ENCODE measurements at regions not wholly inside any gene's neighbourhood (a gene's known extent, or its start where the extent isn't known, plus 50 kb on each side); places are given as distances from the start of the nearest gene placed in this dataset.

DNA sequence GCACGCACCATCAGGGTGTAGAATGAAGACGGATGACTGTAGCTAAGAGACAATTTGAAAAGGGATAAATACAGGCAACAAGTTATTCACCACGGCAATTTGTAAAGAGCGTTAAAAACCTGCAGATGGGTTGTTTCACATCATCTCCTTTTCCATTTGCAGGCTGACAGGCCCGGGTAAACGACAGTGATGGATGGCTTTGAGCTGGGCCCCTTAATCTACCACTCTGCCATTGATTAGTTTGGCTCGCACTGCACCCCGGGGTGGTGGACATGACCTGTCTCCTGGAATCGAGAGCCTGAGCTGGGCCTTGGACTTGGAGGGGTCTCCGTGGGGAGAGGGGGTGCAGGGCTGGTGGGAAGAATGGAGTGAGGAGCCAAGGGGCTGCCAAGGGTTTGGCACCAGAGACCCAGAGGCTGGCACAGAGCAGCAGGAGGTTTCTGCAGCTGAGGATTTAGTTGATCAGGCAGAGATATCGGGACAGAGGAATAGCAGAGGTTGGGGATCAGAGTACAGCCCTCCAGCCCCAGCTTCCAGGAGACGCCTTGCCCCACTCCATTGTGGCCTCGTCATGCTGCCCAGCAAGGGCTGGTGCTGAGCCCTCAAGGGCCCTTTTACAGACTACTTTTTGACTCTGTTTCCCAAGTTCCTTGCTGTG, 110.6 kb upstream of the NECTIN1 start:
- H3K4me1 ChIP-seq (ENCODE audit: insufficient read depth) = no peaks in the 10 kb centered on the region
- DNase-seq (ENCODE audit: low spot score) (no peak), ATAC-seq (peak; percentile 77)
- no peak overlapping the region for H3K27ac ChIP-seq (ENCODE audit: low read depth)
- no peak overlapping the region for H3K4me2 ChIP-seq
- Mint-ChIP-seq H3K27ac (no peak overlapping the region), H3K9me3 (peaks cover 3% of the 10 kb centered on the region; the same call in 1 of the 3 replicates), H3K27me3 (ENCODE audit: insufficient read depth, low read depth, poor library complexity) (peaks cover 14% of the 10 kb centered on the region), H3K4me1 (peaks cover 4% of the 10 kb centered on the region), H3K4me3 (peak overlapping the region; percentile 20; the same call in 1 of the 3 replicates), H3K36me3 (ENCODE audit: low read depth) (no peaks in the 10 kb centered on the region; the same call in 2 of the 3 replicates)
- H2AFZ ChIP-seq = 0 out of 2 replicates have a peak overlapping the region, but pooled peaks have one; percentile 81
- H3K9me2 ChIP-seq (ENCODE audit: insufficient read depth) = no peaks in the 10 kb centered on the region
- H4K20me1 ChIP-seq (replicated peaks; ENCODE audit: insufficient read depth) = no peaks in the 10 kb centered on the region
- no peaks in the 10 kb centered on the region for H3K27me3 ChIP-seq (ENCODE audit: insufficient read depth)
- no peak overlapping the region for H3K4me3 ChIP-seq
- TF ChIP-seq POLR2AphosphoS5 (IDR thresholded peaks at IDR 0.05; ENCODE audit: low read depth) = no peak
- TF ChIP-seq, protein P1, sequence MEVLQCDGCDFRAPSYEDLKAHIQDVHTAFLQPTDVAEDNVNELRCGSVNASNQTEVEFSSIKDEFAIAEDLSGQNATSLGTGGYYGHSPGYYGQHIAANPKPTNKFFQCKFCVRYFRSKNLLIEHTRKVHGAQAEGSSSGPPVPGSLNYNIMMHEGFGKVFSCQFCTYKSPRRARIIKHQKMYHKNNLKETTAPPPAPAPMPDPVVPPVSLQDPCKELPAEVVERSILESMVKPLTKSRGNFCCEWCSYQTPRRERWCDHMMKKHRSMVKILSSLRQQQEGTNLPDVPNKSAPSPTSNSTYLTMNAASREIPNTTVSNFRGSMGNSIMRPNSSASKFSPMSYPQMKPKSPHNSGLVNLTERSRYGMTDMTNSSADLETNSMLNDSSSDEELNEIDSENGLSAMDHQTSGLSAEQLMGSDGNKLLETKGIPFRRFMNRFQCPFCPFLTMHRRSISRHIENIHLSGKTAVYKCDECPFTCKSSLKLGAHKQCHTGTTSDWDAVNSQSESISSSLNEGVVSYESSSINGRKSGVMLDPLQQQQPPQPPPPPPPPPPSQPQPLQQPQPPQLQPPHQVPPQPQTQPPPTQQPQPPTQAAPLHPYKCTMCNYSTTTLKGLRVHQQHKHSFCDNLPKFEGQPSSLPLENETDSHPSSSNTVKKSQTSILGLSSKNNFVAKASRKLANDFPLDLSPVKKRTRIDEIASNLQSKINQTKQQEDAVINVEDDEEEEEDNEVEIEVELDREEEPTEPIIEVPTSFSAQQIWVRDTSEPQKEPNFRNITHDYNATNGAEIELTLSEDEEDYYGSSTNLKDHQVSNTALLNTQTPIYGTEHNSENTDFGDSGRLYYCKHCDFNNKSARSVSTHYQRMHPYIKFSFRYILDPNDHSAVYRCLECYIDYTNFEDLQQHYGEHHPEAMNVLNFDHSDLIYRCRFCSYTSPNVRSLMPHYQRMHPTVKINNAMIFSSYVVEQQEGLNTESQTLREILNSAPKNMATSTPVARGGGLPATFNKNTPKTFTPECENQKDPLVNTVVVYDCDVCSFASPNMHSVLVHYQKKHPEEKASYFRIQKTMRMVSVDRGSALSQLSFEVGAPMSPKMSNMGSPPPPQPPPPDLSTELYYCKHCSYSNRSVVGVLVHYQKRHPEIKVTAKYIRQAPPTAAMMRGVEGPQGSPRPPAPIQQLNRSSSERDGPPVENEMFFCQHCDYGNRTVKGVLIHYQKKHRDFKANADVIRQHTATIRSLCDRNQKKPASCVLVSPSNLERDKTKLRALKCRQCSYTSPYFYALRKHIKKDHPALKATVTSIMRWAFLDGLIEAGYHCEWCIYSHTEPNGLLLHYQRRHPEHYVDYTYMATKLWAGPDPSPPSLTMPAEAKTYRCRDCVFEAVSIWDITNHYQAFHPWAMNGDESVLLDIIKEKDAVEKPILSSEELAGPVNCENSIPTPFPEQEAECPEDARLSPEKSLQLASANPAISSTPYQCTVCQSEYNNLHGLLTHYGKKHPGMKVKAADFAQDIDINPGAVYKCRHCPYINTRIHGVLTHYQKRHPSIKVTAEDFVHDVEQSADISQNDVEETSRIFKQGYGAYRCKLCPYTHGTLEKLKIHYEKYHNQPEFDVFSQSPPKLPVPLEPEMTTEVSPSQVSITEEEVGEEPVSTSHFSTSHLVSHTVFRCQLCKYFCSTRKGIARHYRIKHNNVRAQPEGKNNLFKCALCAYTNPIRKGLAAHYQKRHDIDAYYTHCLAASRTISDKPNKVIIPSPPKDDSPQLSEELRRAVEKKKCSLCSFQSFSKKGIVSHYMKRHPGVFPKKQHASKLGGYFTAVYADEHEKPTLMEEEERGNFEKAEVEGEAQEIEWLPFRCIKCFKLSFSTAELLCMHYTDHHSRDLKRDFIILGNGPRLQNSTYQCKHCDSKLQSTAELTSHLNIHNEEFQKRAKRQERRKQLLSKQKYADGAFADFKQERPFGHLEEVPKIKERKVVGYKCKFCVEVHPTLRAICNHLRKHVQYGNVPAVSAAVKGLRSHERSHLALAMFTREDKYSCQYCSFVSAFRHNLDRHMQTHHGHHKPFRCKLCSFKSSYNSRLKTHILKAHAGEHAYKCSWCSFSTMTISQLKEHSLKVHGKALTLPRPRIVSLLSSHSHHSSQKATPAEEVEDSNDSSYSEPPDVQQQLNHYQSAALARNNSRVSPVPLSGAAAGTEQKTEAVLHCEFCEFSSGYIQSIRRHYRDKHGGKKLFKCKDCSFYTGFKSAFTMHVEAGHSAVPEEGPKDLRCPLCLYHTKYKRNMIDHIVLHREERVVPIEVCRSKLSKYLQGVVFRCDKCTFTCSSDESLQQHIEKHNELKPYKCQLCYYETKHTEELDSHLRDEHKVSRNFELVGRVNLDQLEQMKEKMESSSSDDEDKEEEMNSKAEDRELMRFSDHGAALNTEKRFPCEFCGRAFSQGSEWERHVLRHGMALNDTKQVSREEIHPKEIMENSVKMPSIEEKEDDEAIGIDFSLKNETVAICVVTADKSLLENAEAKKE (CRISPR knock-in tag; IDR thresholded peaks at IDR 0.05) = no peak
- no peak for TF ChIP-seq NANOG (IDR thresholded peaks at IDR 0.05; ENCODE audit: borderline replicate concordance)
- H3K79me2 ChIP-seq (replicated peaks; ENCODE audit: insufficient read depth) = no peaks in the 10 kb centered on the region
- no peaks in the 10 kb centered on the region for H3F3A ChIP-seq (replicated peaks; ENCODE audit: low read depth)
- no peaks in the 10 kb centered on the region for H3K36me3 ChIP-seq (ENCODE audit: insufficient read depth)

DNA sequence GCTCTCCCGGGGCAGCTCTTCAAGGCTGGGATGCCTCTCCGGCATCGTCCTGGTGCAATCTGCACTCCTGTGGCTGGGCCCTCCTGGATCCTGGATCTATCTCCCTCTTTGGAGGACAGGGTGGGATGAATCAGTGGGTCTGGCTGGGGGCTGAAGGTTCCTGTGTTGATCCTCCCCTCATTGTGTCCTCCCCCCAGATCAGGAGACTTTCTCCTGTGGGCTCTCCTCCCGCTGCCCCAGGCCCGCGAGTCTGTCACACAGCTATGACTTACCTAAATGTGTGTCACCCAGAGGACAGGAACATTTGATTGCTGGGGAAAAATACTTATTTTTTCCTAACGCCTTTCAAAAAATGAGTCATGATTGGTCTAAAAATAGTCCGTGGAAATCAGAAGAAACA, 106.8 kb upstream of the NECTIN1 start:
- no peak overlapping the region for H3K4me2 ChIP-seq
- Mint-ChIP-seq H3K27ac (no peak overlapping the region), H3K9me3 (peaks cover 3% of the 10 kb centered on the region; the same call in 1 of the 3 replicates), H3K4me1 (peaks cover 14% of the 10 kb centered on the region), H3K27me3 (ENCODE audit: insufficient read depth, low read depth, poor library complexity) (peaks cover 11% of the 10 kb centered on the region), H3K36me3 (ENCODE audit: low read depth) (no peaks in the 10 kb centered on the region; the same call in 2 of the 3 replicates), H3K4me3 (no peak overlapping the region)
- H2AFZ ChIP-seq = no peak overlapping the region
- H3K36me3 ChIP-seq (ENCODE audit: insufficient read depth) = no peaks in the 10 kb centered on the region
- H3F3A ChIP-seq (replicated peaks; ENCODE audit: low read depth) = no peaks in the 10 kb centered on the region
- TF ChIP-seq, protein P1 (CRISPR knock-in tag; IDR thresholded peaks at IDR 0.05) = no peak
- TF ChIP-seq POLR2AphosphoS5 (IDR thresholded peaks at IDR 0.05; ENCODE audit: low read depth) (no peak), NANOG (IDR thresholded peaks at IDR 0.05; ENCODE audit: borderline replicate concordance) (no peak)
- H3K27me3 ChIP-seq (ENCODE audit: insufficient read depth) = no peaks in the 10 kb centered on the region
- no peak for DNase-seq (ENCODE audit: low spot score)
- no peaks in the 10 kb centered on the region for H4K20me1 ChIP-seq (replicated peaks; ENCODE audit: insufficient read depth)
- no peak for ATAC-seq
- no peaks in the 10 kb centered on the region for H3K9me2 ChIP-seq (ENCODE audit: insufficient read depth)
- H3K4me3 ChIP-seq = no peak overlapping the region
- H3K79me2 ChIP-seq (replicated peaks; ENCODE audit: insufficient read depth) = no peaks in the 10 kb centered on the region
- H3K27ac ChIP-seq (ENCODE audit: low read depth) = no peak overlapping the region
- H3K4me1 ChIP-seq (ENCODE audit: insufficient read depth) = no peaks in the 10 kb centered on the region
